ENCODE measurements at regions not wholly inside any gene's neighbourhood (a gene's known extent, or its start where the extent isn't known, plus 50 kb on each side); places are given as distances from the start of the nearest gene placed in this dataset.

GRCh38 chr19:28292822-28293500, 920.0 kb downstream of the UQCRFS1 start:
- no peak overlapping the region for H3K4me3 ChIP-seq
- DNase-seq (ENCODE audit: low spot score), result no peak
- H3K27ac ChIP-seq, result no peak overlapping the region
- TF ChIP-seq CTCF (IDR thresholded peaks at IDR 0.05), result no peak

GRCh38 chr19:28291874-28292273, 921.1 kb downstream of the UQCRFS1 start:
- Histone ChIP-seq H3K4me3 (no peak overlapping the region), H3K27ac (no peak overlapping the region)
- DNase-seq (ENCODE audit: low spot score), result no peak
- no peak for TF ChIP-seq CTCF (IDR thresholded peaks at IDR 0.05)

GRCh38 chr19:28290963-28291657, 921.8 kb downstream of the UQCRFS1 start:
- Histone ChIP-seq H3K4me3 (no peak overlapping the region), H3K27ac (no peak overlapping the region)
- DNase-seq (ENCODE audit: low spot score), result no peak
- TF ChIP-seq CTCF (IDR thresholded peaks at IDR 0.05), result no peak

- no peak for TF ChIP-seq CTCF (IDR thresholded peaks at IDR 0.05)
- H3K4me3 ChIP-seq, result no peak overlapping the region
- no peak for DNase-seq (ENCODE audit: low spot score)
- H3K27ac ChIP-seq, result no peak overlapping the region
These were observed 923.5 kb downstream of the UQCRFS1 start for GRCh38 chr19:28289295-28290063.

- Histone ChIP-seq H3K4me3 (no peak overlapping the region), H3K27ac (no peak overlapping the region)
- DNase-seq (ENCODE audit: low spot score), result no peak
- TF ChIP-seq CTCF (IDR thresholded peaks at IDR 0.05), result no peak
These were observed 924.2 kb downstream of the UQCRFS1 start for GRCh38 chr19:28288572-28289264.

- no peak for DNase-seq (ENCODE audit: low spot score)
- no peak overlapping the region for H3K27ac ChIP-seq
- TF ChIP-seq CTCF (IDR thresholded peaks at IDR 0.05), result no peak
- no peak overlapping the region for H3K4me3 ChIP-seq
These were observed 927.0 kb downstream of the UQCRFS1 start for GRCh38 chr19:28285917-28286316.

Measured in coronary artery (tissue), 2 donors.